H9 (cell line): ENCODE measurements at regions not wholly inside any gene's neighbourhood (a gene's known extent, or its start where the extent isn't known, plus 50 kb on each side); places are given as distances from the start of the nearest gene placed in this dataset.

Source experiments
- DNase-seq: peaks from one replicate; pipeline ENCODE4 v3.0.0-alpha.2; 2017
- H2AFZ ChIP-seq: one replicate; pipeline ENCODE4 v1.6.1; 2013; ENCODE audit warnings: mild to moderate bottlenecking, low read length, control low read depth, moderate library complexity
- H2AK5ac ChIP-seq: 2 replicates; pipeline ENCODE4 v1.6.1; 2013; ENCODE audit warnings: low read length, control low read depth, mixed read lengths; ENCODE audit not compliant: insufficient read length
- H2BK120ac ChIP-seq: one replicate; pipeline ENCODE4 v1.6.1; 2013; ENCODE audit warnings: low read depth, mild to moderate bottlenecking, low read length, control low read depth, inconsistent platforms; ENCODE audit not compliant: poor library complexity, severe bottlenecking
- H2BK12ac ChIP-seq: 2 replicates; pipeline ENCODE4 v1.6.1; 2013; ENCODE audit warnings: low read length, control low read depth, mixed read lengths, low read depth; ENCODE audit not compliant: insufficient read length
- H2BK15ac ChIP-seq: 2 replicates; pipeline ENCODE4 v1.6.1; 2013; ENCODE audit warnings: low read depth, low read length, control low read depth
- H2BK20ac ChIP-seq: one replicate; pipeline ENCODE4 v1.6.1; 2013; ENCODE audit warnings: low read depth, mild to moderate bottlenecking, low read length, control low read depth, inconsistent platforms; ENCODE audit not compliant: poor library complexity, severe bottlenecking
- H2BK5ac ChIP-seq: 2 replicates; pipeline ENCODE4 v1.6.1; 2013; ENCODE audit warnings: low read length, control low read depth, mixed read lengths; ENCODE audit not compliant: insufficient read length
- H3K14ac ChIP-seq: 2 replicates; pipeline ENCODE4 v1.6.1; 2013; ENCODE audit warnings: low read length, control low read depth; ENCODE audit not compliant: insufficient read depth
- H3K18ac ChIP-seq: 2 replicates; pipeline ENCODE4 v1.6.1; 2013; ENCODE audit warnings: low read depth, mild to moderate bottlenecking, mixed read lengths, low read length, control low read depth; ENCODE audit not compliant: insufficient read length
- H3K23ac ChIP-seq: 2 replicates; pipeline ENCODE4 v1.6.1; 2013; ENCODE audit warnings: low read length, control low read depth, mixed read lengths, low read depth; ENCODE audit not compliant: insufficient read length
- H3K23me2 ChIP-seq: 2 replicates; pipeline ENCODE4 v1.6.1; 2013; ENCODE audit warnings: low read depth, mild to moderate bottlenecking, mixed read lengths, low read length, control low read depth; ENCODE audit not compliant: insufficient read length, poor library complexity, severe bottlenecking
- H3K27ac ChIP-seq: 2 replicates; pipeline ENCODE4 v1.5.1; 2013; ENCODE audit warnings: low read length, control low read depth, mixed read lengths, low read depth; ENCODE audit not compliant: insufficient read length
- H3K27me3 ChIP-seq: 2 replicates; pipeline ENCODE4 v1.6.1; 2013; ENCODE audit warnings: low read length, control low read depth, inconsistent platforms; ENCODE audit not compliant: insufficient read depth
- H3K4ac ChIP-seq: 2 replicates; pipeline ENCODE4 v1.6.1; 2013; ENCODE audit warnings: low read depth, mild to moderate bottlenecking, control low read depth, inconsistent platforms, low read length, moderate library complexity
- H3K4me1 ChIP-seq: 2 replicates; pipeline ENCODE4 v1.6.1; 2013; ENCODE audit warnings: low read length, control low read depth, inconsistent platforms; ENCODE audit not compliant: insufficient read depth
- H3K4me2 ChIP-seq: 2 replicates; pipeline ENCODE4 v1.6.1; 2013; ENCODE audit warnings: low read length, control low read depth, mixed read lengths; ENCODE audit not compliant: insufficient read length, insufficient read depth
- H3K56ac ChIP-seq: 2 replicates; pipeline ENCODE4 v1.6.1; 2013; ENCODE audit warnings: low read depth, mild to moderate bottlenecking, mixed read lengths, low read length, control low read depth; ENCODE audit not compliant: insufficient read length
- H3K79me1 ChIP-seq: 2 replicates; pipeline ENCODE4 v1.6.1; 2013; ENCODE audit warnings: low read depth, mild to moderate bottlenecking, moderate library complexity, low read length, control low read depth, inconsistent platforms; ENCODE audit not compliant: insufficient read depth, poor library complexity, severe bottlenecking
- H3K79me2 ChIP-seq: 2 replicates; pipeline ENCODE4 v1.6.1; 2013; ENCODE audit warnings: low read length, control low read depth, inconsistent platforms; ENCODE audit not compliant: insufficient read depth
- H3K9ac ChIP-seq: 2 replicates; pipeline ENCODE4 v1.6.1; 2013; ENCODE audit warnings: low read length, control low read depth, mixed read lengths; ENCODE audit not compliant: insufficient read length; ENCODE audit errors: extremely low read depth
- H3K9me3 ChIP-seq: one replicate; pipeline ENCODE4 v1.6.1; 2013; ENCODE audit warnings: low read depth, low read length, inconsistent platforms; ENCODE audit not compliant: control insufficient read depth
- H3T11ph ChIP-seq: one replicate; pipeline ENCODE4 v1.6.1; 2013; ENCODE audit warnings: mild to moderate bottlenecking, low read length, control low read depth, inconsistent platforms
- H4K20me1 ChIP-seq: one replicate; pipeline ENCODE4 v1.6.1; 2013; ENCODE audit not compliant: control insufficient read depth, insufficient read length, insufficient read depth
- H4K5ac ChIP-seq: 2 replicates; pipeline ENCODE4 v1.6.1; 2013; ENCODE audit warnings: low read depth, mild to moderate bottlenecking, mixed read lengths, low read length, control low read depth; ENCODE audit not compliant: insufficient read length
- H4K8ac ChIP-seq: replicated peaks from 2 replicates; pipeline ENCODE4 v1.6.1; 2013; ENCODE audit warnings: low read length, control low read depth, mixed read lengths, low read depth; ENCODE audit not compliant: insufficient read length
- H4K91ac ChIP-seq: 2 replicates; pipeline ENCODE4 v1.6.1; 2013; ENCODE audit warnings: low read depth, mild to moderate bottlenecking, moderate library complexity, mixed read lengths, low read length, control low read depth; ENCODE audit not compliant: insufficient read length
- H3K27ac Mint-ChIP-seq, 3 experiments: 2 replicates in 2 of 3; 3 replicates in 1 of 3; pipeline ENCODE4 v1.8.0; 2020 to 2021; ENCODE audit warnings: mixed read lengths in 3 of 3, mild to moderate bottlenecking in 1 of 3, moderate library complexity in 1 of 3
- H3K27me3 Mint-ChIP-seq: 2 replicates; pipeline ENCODE4 v1.8.0; 2021; ENCODE audit warnings: low read depth, mild to moderate bottlenecking, moderate library complexity, mixed read lengths
- H3K36me3 Mint-ChIP-seq, 3 experiments: 2 replicates in 2 of 3; 3 replicates in 1 of 3; pipeline ENCODE4 v1.8.0; 2020 to 2021; ENCODE audit warnings: low read depth in 3 of 3, mixed read lengths in 3 of 3; ENCODE audit not compliant: insufficient read depth in 1 of 3
- H3K4me1 Mint-ChIP-seq, 2 experiments: 2 replicates each; pipeline ENCODE4 v1.8.0; 2020; ENCODE audit warnings: mixed read lengths in 2 of 2
- H3K4me3 Mint-ChIP-seq, 2 experiments: 2 replicates in 1 of 2; 3 replicates in 1 of 2; pipeline ENCODE4 v1.8.0; 2020 to 2021; ENCODE audit warnings: mild to moderate bottlenecking in 2 of 2, mixed read lengths in 2 of 2, moderate library complexity in 1 of 2
- H3K9me3 Mint-ChIP-seq, 2 experiments: 2 replicates in 1 of 2; 3 replicates in 1 of 2; pipeline ENCODE4 v1.8.0; 2020; ENCODE audit warnings: mild to moderate bottlenecking in 2 of 2, mixed read lengths in 2 of 2, moderate library complexity in 1 of 2
- CTCF ChIP-seq: fragments of 200-600 bp; sonication (generic); conservative IDR thresholded peaks from 3 replicates; pipeline ENCODE4 v1.8.0; 2021; ENCODE audit warnings: antibody characterized with exemption, mild to moderate bottlenecking
- WGBS: extraction: QIAGEN DNeasy Blood & Tissue Kit; methylation state at CpG from one replicate; pipeline ENCODE4 v1.1.7; 2013; ENCODE audit warnings: missing lambda C conversion rate, low lambda C conversion rate, mixed read lengths; ENCODE audit not compliant: insufficient read length; ENCODE audit errors: extremely low coverage; 5-methylcytosine and 5-hydroxymethylcytosine counted together

GRCh38 chr3:182618981-182619591, 174.2 kb upstream of the ATP11B start:
- no peaks in the 10 kb centered on the region for H3K27me3 ChIP-seq
- no peak overlapping the region for H3K27ac ChIP-seq

More at GRCh38 chr3:182618981-182619591, 174.2 kb upstream of the ATP11B start:
- no peaks in the 10 kb centered on the region for H3K79me1 ChIP-seq
- TF ChIP-seq CTCF, result no peak
- H3K14ac ChIP-seq, result no peak overlapping the region
- H2AK5ac ChIP-seq, result no peak overlapping the region
- no peak overlapping the region for H2BK15ac ChIP-seq
- no peaks in the 10 kb centered on the region for H3K23me2 ChIP-seq
- no peak overlapping the region for H2BK120ac ChIP-seq
- Mint-ChIP-seq H3K4me1 (peaks cover 33 to 45% of the 10 kb centered on the region in 2 experiments), H3K9me3 (no peaks in the 10 kb centered on the region), H3K36me3 (no peaks in the 10 kb centered on the region), H3K27ac (no peak overlapping the region), H3K27me3 (no peaks in the 10 kb centered on the region; the same call in 1 of the 2 replicates), H3K4me3 (no peak overlapping the region)
- no peak overlapping the region for H3K56ac ChIP-seq
- H3K23ac ChIP-seq, result no peak overlapping the region
- no peak overlapping the region for H3T11ph ChIP-seq
- H3K4ac ChIP-seq, result no peak overlapping the region
- no peak overlapping the region for H2BK5ac ChIP-seq
- no peak overlapping the region for H3K18ac ChIP-seq
- WGBS, result no CpG with 5 or more reads among the region's 9 CpGs
- H4K20me1 ChIP-seq, result no peaks in the 10 kb centered on the region
- no peak overlapping the region for H2BK20ac ChIP-seq
- no peak overlapping the region for H4K5ac ChIP-seq
- H3K4me1 ChIP-seq, result no peaks in the 10 kb centered on the region
- H2BK12ac ChIP-seq, result no peak overlapping the region
- DNase-seq, result no peak
- no peaks in the 10 kb centered on the region for H3K9me3 ChIP-seq
- no peak overlapping the region for H2AFZ ChIP-seq
- no peak overlapping the region for H3K4me2 ChIP-seq
- no peak overlapping the region for H4K91ac ChIP-seq
- H3K79me2 ChIP-seq, result no peaks in the 10 kb centered on the region
- no peak overlapping the region for H3K9ac ChIP-seq
- H4K8ac ChIP-seq, result no peak overlapping the region
